ENCODE measurements at regions not wholly inside any gene's neighbourhood (a gene's known extent, or its start where the extent isn't known, plus 50 kb on each side); places are given as distances from the start of the nearest gene placed in this dataset.

GRCh38 chr18:44552706-44553105 lies 128.0 kb upstream of the SETBP1 start:
- intact Hi-C loops (cut with micrococcal nuclease) = no loop called here
- peaks cover 39% of the 10 kb centered on the region for H3K4me1 Mint-ChIP-seq

GRCh38 chr18:44556296-44556695 lies 124.4 kb upstream of the SETBP1 start:
- no peaks in the 10 kb centered on the region for H3K27me3 Mint-ChIP-seq
- Histone ChIP-seq H4K20me1 (ENCODE audit: control insufficient read depth, insufficient read depth, low read length, poor library complexity, severe bottlenecking) (no peaks in the 10 kb centered on the region), H3K79me2 (ENCODE audit: control insufficient read depth, insufficient read depth, low read length) (no peaks in the 10 kb centered on the region), H3K27ac (ENCODE audit: low read length in 2 of 2) (no peak overlapping the region), H3K9me3 (ENCODE audit: control extremely low read depth in 1 of 3, control insufficient read depth in 2 of 3, insufficient read depth in 1 of 3, low read length in 2 of 3) (no peaks in the 10 kb centered on the region), H2AFZ (ENCODE audit: insufficient read depth, low read depth, low read length, poor library complexity, severe bottlenecking) (peak overlapping the region; percentile 1), H3K9ac (ENCODE audit: low read length) (no peak overlapping the region), H3K4me1 (ENCODE audit: control insufficient read depth in 2 of 2, insufficient read depth in 2 of 2, low read length in 2 of 2) (peaks cover 0 to 5% of the 10 kb centered on the region in 2 donors), H3K27me3 (replicated peaks in 1 of 4; ENCODE audit: control extremely low read depth in 1 of 4, control insufficient read depth in 3 of 4, insufficient read depth in 4 of 4, low read length in 3 of 4) (no peaks in the 10 kb centered on the region), H3K36me3 (replicated peaks in 1 of 2; ENCODE audit: control extremely low read depth in 1 of 2, control insufficient read depth in 1 of 2, extremely low read depth in 1 of 2, insufficient read depth in 2 of 2, low read length in 1 of 2) (no peaks in the 10 kb centered on the region), H3K4me2 (replicated peaks; ENCODE audit: low read depth, low read length, poor library complexity, severe bottlenecking) (no peak overlapping the region), H3K4me3 (ENCODE audit: control extremely low read depth in 1 of 5, extremely low read depth in 1 of 5, insufficient read depth in 1 of 5, low read depth in 2 of 5, low read length in 4 of 5) (no peak overlapping the region)
- ChIA-PET POLR2A (no interaction called here), CTCF (no interaction called here)
- no peak overlapping the region for H3K27ac Mint-ChIP-seq
- intact Hi-C loops (cut with micrococcal nuclease) = no loop called here
- ATAC-seq (ENCODE audit: low read depth) = no peak
- no peaks in the 10 kb centered on the region for H3K9me3 Mint-ChIP-seq (ENCODE audit: insufficient read depth)
- no peak for DNase-seq
- no peak overlapping the region for H3K4me3 Mint-ChIP-seq
- 74% methylated on average over 3 of the region's 3 CpGs for WGBS (ENCODE audit: insufficient coverage)
- H3K4me1 Mint-ChIP-seq = peaks cover 17% of the 10 kb centered on the region
- TF ChIP-seq EZH2 (IDR thresholded peaks at IDR 0.05; ENCODE audit: borderline replicate concordance, insufficient read depth, low read depth, low read length, poor library complexity, severe bottlenecking) = no peak
- TF ChIP-seq CTCF (IDR thresholded peaks at IDR 0.05) = no peak

More at GRCh38 chr18:44552706-44553105, 128.0 kb upstream of the SETBP1 start:
- H4K20me1 ChIP-seq (ENCODE audit: control insufficient read depth, insufficient read depth, low read length, poor library complexity, severe bottlenecking) = no peaks in the 10 kb centered on the region
- no peak overlapping the region for H3K9ac ChIP-seq (ENCODE audit: low read length)
- 100% methylated on average over 2 of the region's 2 CpGs for WGBS (ENCODE audit: insufficient coverage)
- peaks cover 17 to 24% of the 10 kb centered on the region in 2 donors for H3K4me1 ChIP-seq (ENCODE audit: control insufficient read depth in 2 of 2, insufficient read depth in 2 of 2, low read length in 2 of 2)
- ChIA-PET POLR2A (no interaction called here), CTCF (interaction anchor here (1.0 kb wide), 1 partner anchor 8 kb away, joined by 3 read pairs; no protein-coding TSS in a partner anchor)
- no peak for DNase-seq
- no peak overlapping the region for H3K4me3 ChIP-seq (ENCODE audit: control extremely low read depth in 1 of 5, extremely low read depth in 1 of 5, insufficient read depth in 1 of 5, low read depth in 2 of 5, low read length in 4 of 5)
- H3K9me3 Mint-ChIP-seq (ENCODE audit: insufficient read depth) = no peaks in the 10 kb centered on the region
- H3K27me3 ChIP-seq (replicated peaks in 1 of 4; ENCODE audit: control extremely low read depth in 1 of 4, control insufficient read depth in 3 of 4, insufficient read depth in 4 of 4, low read length in 3 of 4) = no peaks in the 10 kb centered on the region
- H3K9me3 ChIP-seq (ENCODE audit: control extremely low read depth in 1 of 3, control insufficient read depth in 2 of 3, insufficient read depth in 1 of 3, low read length in 2 of 3) = no peaks in the 10 kb centered on the region
- no peak overlapping the region for H3K27ac ChIP-seq (ENCODE audit: low read length in 2 of 2)
- TF ChIP-seq CTCF (IDR thresholded peaks at IDR 0.05) = no peak
- no peak for TF ChIP-seq EZH2 (IDR thresholded peaks at IDR 0.05; ENCODE audit: borderline replicate concordance, insufficient read depth, low read depth, low read length, poor library complexity, severe bottlenecking)
- H3K27ac Mint-ChIP-seq = no peak overlapping the region
- no peaks in the 10 kb centered on the region for H3K36me3 ChIP-seq (replicated peaks in 1 of 2; ENCODE audit: control extremely low read depth in 1 of 2, control insufficient read depth in 1 of 2, extremely low read depth in 1 of 2, insufficient read depth in 2 of 2, low read length in 1 of 2)
- H3K27me3 Mint-ChIP-seq = no peaks in the 10 kb centered on the region
- H3K79me2 ChIP-seq (ENCODE audit: control insufficient read depth, insufficient read depth, low read length) = no peaks in the 10 kb centered on the region
- no peak overlapping the region for H3K4me3 Mint-ChIP-seq
- ATAC-seq (ENCODE audit: low read depth) = no peak
- H2AFZ ChIP-seq (ENCODE audit: insufficient read depth, low read depth, low read length, poor library complexity, severe bottlenecking) = no peak overlapping the region
- H3K4me2 ChIP-seq (replicated peaks; ENCODE audit: low read depth, low read length, poor library complexity, severe bottlenecking) = no peak overlapping the region

All from B cell (primary cell).